ENCODE measurements at regions not wholly inside any gene's neighbourhood (a gene's known extent, or its start where the extent isn't known, plus 50 kb on each side); places are given as distances from the start of the nearest gene placed in this dataset.

- no peak for DNase-seq
- Histone ChIP-seq H3K27me3 (ENCODE audit: insufficient read depth, low read depth, severe bottlenecking) (peaks cover 20% of the 10 kb centered on the region), H3K36me3 (no peaks in the 10 kb centered on the region), H3K9me3 (ENCODE audit: severe bottlenecking) (no peaks in the 10 kb centered on the region), H3K4me3 (ENCODE audit: low read depth, low read length) (no peak overlapping the region), H3K27ac (no peak overlapping the region)
- TF ChIP-seq, protein P1, sequence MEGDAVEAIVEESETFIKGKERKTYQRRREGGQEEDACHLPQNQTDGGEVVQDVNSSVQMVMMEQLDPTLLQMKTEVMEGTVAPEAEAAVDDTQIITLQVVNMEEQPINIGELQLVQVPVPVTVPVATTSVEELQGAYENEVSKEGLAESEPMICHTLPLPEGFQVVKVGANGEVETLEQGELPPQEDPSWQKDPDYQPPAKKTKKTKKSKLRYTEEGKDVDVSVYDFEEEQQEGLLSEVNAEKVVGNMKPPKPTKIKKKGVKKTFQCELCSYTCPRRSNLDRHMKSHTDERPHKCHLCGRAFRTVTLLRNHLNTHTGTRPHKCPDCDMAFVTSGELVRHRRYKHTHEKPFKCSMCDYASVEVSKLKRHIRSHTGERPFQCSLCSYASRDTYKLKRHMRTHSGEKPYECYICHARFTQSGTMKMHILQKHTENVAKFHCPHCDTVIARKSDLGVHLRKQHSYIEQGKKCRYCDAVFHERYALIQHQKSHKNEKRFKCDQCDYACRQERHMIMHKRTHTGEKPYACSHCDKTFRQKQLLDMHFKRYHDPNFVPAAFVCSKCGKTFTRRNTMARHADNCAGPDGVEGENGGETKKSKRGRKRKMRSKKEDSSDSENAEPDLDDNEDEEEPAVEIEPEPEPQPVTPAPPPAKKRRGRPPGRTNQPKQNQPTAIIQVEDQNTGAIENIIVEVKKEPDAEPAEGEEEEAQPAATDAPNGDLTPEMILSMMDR (IDR thresholded peaks at IDR 0.05; ENCODE audit: low read depth, low read length) = no peak
These were observed 112.3 kb upstream of the ZNF521 start for GRCh38 chr18:25464227-25464626.

- Histone ChIP-seq H3K9me3 (ENCODE audit: severe bottlenecking) (no peaks in the 10 kb centered on the region), H3K27me3 (ENCODE audit: insufficient read depth, low read depth, severe bottlenecking) (peaks cover 20% of the 10 kb centered on the region), H3K36me3 (no peaks in the 10 kb centered on the region), H3K4me3 (ENCODE audit: low read depth, low read length) (no peak overlapping the region), H3K27ac (no peak overlapping the region)
- TF ChIP-seq, protein P1 (IDR thresholded peaks at IDR 0.05; ENCODE audit: low read depth, low read length) = no peak
- no peak for DNase-seq
These were observed 111.8 kb upstream of the ZNF521 start for GRCh38 chr18:25463726-25464125.

DNA sequence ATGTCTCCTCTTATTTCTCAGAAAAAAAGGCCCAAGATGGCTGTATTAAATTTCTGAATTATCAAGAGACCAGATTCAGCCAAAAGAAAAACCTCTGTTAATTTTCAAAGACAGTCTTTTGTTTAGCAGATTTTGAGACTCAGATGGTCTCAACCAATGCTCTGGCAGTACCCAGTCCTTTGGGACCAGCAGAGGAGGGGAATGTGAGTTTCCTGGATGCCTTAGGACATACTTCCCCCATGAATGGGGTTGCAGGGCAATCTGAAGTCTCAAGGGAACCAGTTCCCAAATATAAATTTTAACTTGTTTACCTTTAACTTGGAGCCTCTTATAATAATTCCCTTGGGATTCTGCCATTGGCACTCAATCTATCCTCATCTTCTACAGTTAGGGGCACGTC is 107.8 kb upstream of the ZNF521 start:
- peaks cover 21% of the 10 kb centered on the region for H3K27me3 ChIP-seq (ENCODE audit: insufficient read depth, low read depth, severe bottlenecking)
- H3K4me3 ChIP-seq (ENCODE audit: low read depth, low read length) = no peak overlapping the region
- H3K36me3 ChIP-seq = no peaks in the 10 kb centered on the region
- no peaks in the 10 kb centered on the region for H3K9me3 ChIP-seq (ENCODE audit: severe bottlenecking)
- no peak for DNase-seq
- no peak overlapping the region for H3K27ac ChIP-seq
- TF ChIP-seq, protein P1 (IDR thresholded peaks at IDR 0.05; ENCODE audit: low read depth, low read length) = no peak

- H3K27me3 ChIP-seq (ENCODE audit: insufficient read depth, low read depth, severe bottlenecking) = peaks cover 8% of the 10 kb centered on the region
- H3K9me3 ChIP-seq (ENCODE audit: severe bottlenecking) = no peaks in the 10 kb centered on the region
- no peak overlapping the region for H3K4me3 ChIP-seq (ENCODE audit: low read depth, low read length)
- TF ChIP-seq, protein P1 (IDR thresholded peaks at IDR 0.05; ENCODE audit: low read depth, low read length) = no peak
- no peak overlapping the region for H3K27ac ChIP-seq
- no peaks in the 10 kb centered on the region for H3K36me3 ChIP-seq
- no peak for DNase-seq
These were observed 105.6 kb upstream of the ZNF521 start for GRCh38 chr18:25457601-25458000.

- Histone ChIP-seq H3K4me3 (ENCODE audit: low read depth, low read length) (no peak overlapping the region), H3K27me3 (ENCODE audit: insufficient read depth, low read depth, severe bottlenecking) (peaks cover 6% of the 10 kb centered on the region), H3K36me3 (no peaks in the 10 kb centered on the region), H3K27ac (no peak overlapping the region), H3K9me3 (ENCODE audit: severe bottlenecking) (no peaks in the 10 kb centered on the region)
- DNase-seq = no peak
- TF ChIP-seq, protein P1 (IDR thresholded peaks at IDR 0.05; ENCODE audit: low read depth, low read length) = no peak
These were observed 105.2 kb upstream of the ZNF521 start for GRCh38 chr18:25457126-25457525.

DNA sequence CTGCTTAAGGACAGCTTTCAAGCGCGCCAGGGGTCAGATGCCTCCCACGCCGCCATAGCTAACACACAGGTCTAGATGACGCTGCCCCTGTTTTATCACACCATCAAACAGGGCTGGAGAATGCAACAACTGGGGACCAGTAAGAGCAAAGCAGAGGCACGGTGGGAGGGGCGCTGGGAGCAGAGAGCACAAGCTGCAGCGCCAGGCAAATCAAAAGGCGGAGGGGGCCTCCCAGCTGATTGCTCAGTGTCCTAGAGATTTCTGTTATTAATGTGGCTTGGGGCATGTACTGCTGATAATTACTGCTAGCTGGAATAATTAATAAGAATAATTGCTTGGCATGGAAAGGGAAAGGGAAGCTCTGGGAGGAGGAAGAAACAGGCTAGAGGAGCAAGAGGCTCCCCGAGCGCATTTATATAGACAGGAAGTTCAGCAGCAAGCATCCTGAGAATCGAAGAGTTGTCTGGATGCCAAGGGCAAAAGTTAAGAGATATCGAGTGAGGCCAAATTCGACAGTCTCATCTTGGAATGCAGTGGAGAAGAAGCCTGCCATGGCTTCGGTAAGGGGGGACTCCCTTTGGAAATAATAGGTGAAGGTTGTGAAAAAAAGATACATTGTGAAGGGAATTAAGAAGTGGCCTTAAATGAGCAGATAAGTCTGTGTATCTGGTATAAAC is 104.5 kb upstream of the ZNF521 start:
- H3K4me3 ChIP-seq (ENCODE audit: low read depth, low read length) = no peak overlapping the region
- DNase-seq = no peak
- no peak overlapping the region for H3K27ac ChIP-seq
- TF ChIP-seq, protein P1 (IDR thresholded peaks at IDR 0.05; ENCODE audit: low read depth, low read length) = no peak
- peaks cover 5% of the 10 kb centered on the region for H3K27me3 ChIP-seq (ENCODE audit: insufficient read depth, low read depth, severe bottlenecking)
- H3K9me3 ChIP-seq (ENCODE audit: severe bottlenecking) = no peaks in the 10 kb centered on the region
- no peaks in the 10 kb centered on the region for H3K36me3 ChIP-seq
